22Rv1 (cell line): ENCODE measurements at regions not wholly inside any gene's neighbourhood (a gene's known extent, or its start where the extent isn't known, plus 50 kb on each side); places are given as distances from the start of the nearest gene placed in this dataset.

Experiments
- H3K27ac ChIP-seq: fragments of 450-650 bp; 2 replicates; pipeline ENCODE4 v1.5.1; 2017
- CTCF ChIP-seq: fragments of 450-650 bp; IDR thresholded peaks from 2 replicates; pipeline ENCODE4 v1.5.1; 2017; ENCODE audit warnings: mild to moderate bottlenecking
- ZFX ChIP-seq: fragments of 450-650 bp; IDR thresholded peaks from 2 replicates; pipeline ENCODE4 v1.6.1; 2017; ENCODE audit warnings: antibody characterized with exemption, borderline replicate concordance

GRCh38 chr15:85947936-85948335, 131.7 kb upstream of the AGBL1 start:
- H3K27ac ChIP-seq = no peak overlapping the region
- no peak for TF ChIP-seq CTCF
- no peak for TF ChIP-seq ZFX

GRCh38 chr15:85950101-85950500, 129.6 kb upstream of the AGBL1 start:
- H3K27ac ChIP-seq = no peak overlapping the region

GRCh38 chr15:85954586-85954985, 125.1 kb upstream of the AGBL1 start:
- TF ChIP-seq ZFX = no peak
- TF ChIP-seq CTCF = no peak
- H3K27ac ChIP-seq = no peak overlapping the region

More at GRCh38 chr15:85950101-85950500, 129.6 kb upstream of the AGBL1 start:
- no peak for TF ChIP-seq ZFX
- no peak for TF ChIP-seq CTCF

- no peak overlapping the region for H3K27ac ChIP-seq
- no peak for TF ChIP-seq CTCF
- no peak for TF ChIP-seq ZFX
These were observed 123.9 kb upstream of the AGBL1 start for GRCh38 chr15:85955501-85956391.

- no peak overlapping the region for H3K27ac ChIP-seq
- TF ChIP-seq ZFX (no peak), CTCF (no peak)
These were observed 123.0 kb upstream of the AGBL1 start for GRCh38 chr15:85956532-85957275.

- TF ChIP-seq CTCF (no peak), ZFX (no peak)
- no peak overlapping the region for H3K27ac ChIP-seq
These were observed 120.1 kb upstream of the AGBL1 start for GRCh38 chr15:85959611-85960010.

GRCh38 chr15:85960381-85960780, 119.3 kb upstream of the AGBL1 start:
- H3K27ac ChIP-seq = no peak overlapping the region
- TF ChIP-seq CTCF (no peak), ZFX (no peak)
